Sciatic nerve (tissue), 2 donors: ENCODE measurements at regions not wholly inside any gene's neighbourhood (a gene's known extent, or its start where the extent isn't known, plus 50 kb on each side); places are given as distances from the start of the nearest gene placed in this dataset.

Experiments
- ATAC-seq: fragments of 200-7000 bp; cut with Tn5 transposase; one replicate; pipeline ENCODE4 v1.9.1; 2020; ENCODE audit warnings: mild to moderate bottlenecking, moderate library complexity
- DNase-seq: peaks from one replicate; pipeline ENCODE4 v3.0.0-alpha.2; 2020; ENCODE audit warnings: low spot score
- intact Hi-C: fragments of 100-400 bp; cut with DNase I; formaldehyde crosslinking; loops from one replicate; pipeline ENCODE4 v1.14.2; 2022
- donor health status: DM: no; HTN: no; CAD: no.
- donor health status: DM: no; HTN: no; CAD: no.

- ATAC-seq = no peak
- intact Hi-C loops = no loop called here
- no peak for DNase-seq
Measured at GRCh38 chr1:187390215-187390818, 561.6 kb downstream of the PLA2G4A start.

GRCh38 chr1:187396226-187396625, 567.5 kb downstream of the PLA2G4A start:
- intact Hi-C loops = no loop called here
- no peak for DNase-seq
- no peak for ATAC-seq

- no peak for ATAC-seq
- DNase-seq = no peak
- intact Hi-C loops = no loop called here
Measured at GRCh38 chr1:187396929-187397796, 568.4 kb downstream of the PLA2G4A start.

- ATAC-seq (no peak), DNase-seq (no peak)
- intact Hi-C loops = no loop called here
Measured at GRCh38 chr1:187408212-187409004, 579.7 kb downstream of the PLA2G4A start.

- ATAC-seq = no peak
- intact Hi-C loops = no loop called here
- DNase-seq = no peak
Measured at GRCh38 chr1:187409341-187409740, 580.6 kb downstream of the PLA2G4A start.

GRCh38 chr1:187411118-187411517, 582.4 kb downstream of the PLA2G4A start:
- no peak for ATAC-seq
- intact Hi-C loops = no loop called here
- DNase-seq = no peak

GRCh38 chr1:187413405-187414169, 584.8 kb downstream of the PLA2G4A start:
- no peak for ATAC-seq
- no peak for DNase-seq
- intact Hi-C loops = no loop called here

GRCh38 chr1:187415065-187415464, 586.3 kb downstream of the PLA2G4A start:
- intact Hi-C loops = no loop called here
- no peak for ATAC-seq

GRCh38 chr1:187417520-187417919, 588.8 kb downstream of the PLA2G4A start:
- DNase-seq (no peak), ATAC-seq (no peak)

More at GRCh38 chr1:187415065-187415464, 586.3 kb downstream of the PLA2G4A start:
- no peak for DNase-seq

GRCh38 chr1:187433598-187433997, 604.8 kb downstream of the PLA2G4A start:
- no peak for ATAC-seq
- intact Hi-C loops = no loop called here
- DNase-seq = no peak

More at GRCh38 chr1:187417520-187417919, 588.8 kb downstream of the PLA2G4A start:
- intact Hi-C loops = no loop called here

- ATAC-seq = no peak
- no peak for DNase-seq
- intact Hi-C loops = no loop called here
Measured at GRCh38 chr1:187442603-187443002, 613.9 kb downstream of the PLA2G4A start.

- no peak for ATAC-seq
- DNase-seq = no peak
- intact Hi-C loops = no loop called here
Measured at GRCh38 chr1:187443939-187444338, 615.2 kb downstream of the PLA2G4A start.

GRCh38 chr1:187445066-187445465, 616.3 kb downstream of the PLA2G4A start:
- intact Hi-C loops = no loop called here
- DNase-seq (no peak), ATAC-seq (no peak)

- intact Hi-C loops = no loop called here
- no peak for ATAC-seq
Measured at GRCh38 chr1:187451238-187451637, 622.5 kb downstream of the PLA2G4A start.

GRCh38 chr1:187454010-187454409, 625.3 kb downstream of the PLA2G4A start:
- ATAC-seq (no peak), DNase-seq (no peak)
- intact Hi-C loops = no loop called here

More at GRCh38 chr1:187451238-187451637, 622.5 kb downstream of the PLA2G4A start:
- DNase-seq = no peak

GRCh38 chr1:187456446-187456845, 627.7 kb downstream of the PLA2G4A start:
- no peak for DNase-seq

GRCh38 chr1:187460093-187460492, 631.3 kb downstream of the PLA2G4A start:
- DNase-seq = no peak
- intact Hi-C loops = no loop called here
- no peak for ATAC-seq

More at GRCh38 chr1:187456446-187456845, 627.7 kb downstream of the PLA2G4A start:
- no peak for ATAC-seq
- intact Hi-C loops = no loop called here

GRCh38 chr1:187464320-187464719, 635.6 kb downstream of the PLA2G4A start:
- ATAC-seq = no peak
- intact Hi-C loops = no loop called here
- no peak for DNase-seq

- ATAC-seq (no peak), DNase-seq (no peak)
- intact Hi-C loops = no loop called here
Measured at GRCh38 chr1:187465441-187465840, 636.7 kb downstream of the PLA2G4A start.
